ENCODE measurements at regions not wholly inside any gene's neighbourhood (a gene's known extent, or its start where the extent isn't known, plus 50 kb on each side); places are given as distances from the start of the nearest gene placed in this dataset.

DNA sequence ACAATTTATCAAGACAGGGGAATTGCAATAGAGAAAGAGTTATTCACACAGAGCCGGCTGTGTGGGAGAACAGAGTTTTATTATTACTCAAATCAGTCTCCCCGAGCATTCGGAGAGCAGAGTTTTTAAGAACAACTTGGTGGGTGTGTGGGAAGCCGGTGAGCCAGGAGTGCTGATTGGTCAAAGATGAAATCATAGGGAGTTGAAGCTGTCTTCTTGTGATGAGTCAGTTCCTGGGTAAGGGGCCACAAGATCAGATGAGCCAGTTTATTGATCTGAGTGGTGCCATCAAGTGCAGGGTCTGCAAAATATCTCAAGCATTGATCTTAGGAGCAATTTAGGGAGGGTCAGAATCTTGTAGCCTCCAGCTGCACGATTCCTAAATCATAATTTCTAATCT, 50.0 kb upstream of the ECI2 start (continued):
- TF ChIP-seq, protein P1, sequence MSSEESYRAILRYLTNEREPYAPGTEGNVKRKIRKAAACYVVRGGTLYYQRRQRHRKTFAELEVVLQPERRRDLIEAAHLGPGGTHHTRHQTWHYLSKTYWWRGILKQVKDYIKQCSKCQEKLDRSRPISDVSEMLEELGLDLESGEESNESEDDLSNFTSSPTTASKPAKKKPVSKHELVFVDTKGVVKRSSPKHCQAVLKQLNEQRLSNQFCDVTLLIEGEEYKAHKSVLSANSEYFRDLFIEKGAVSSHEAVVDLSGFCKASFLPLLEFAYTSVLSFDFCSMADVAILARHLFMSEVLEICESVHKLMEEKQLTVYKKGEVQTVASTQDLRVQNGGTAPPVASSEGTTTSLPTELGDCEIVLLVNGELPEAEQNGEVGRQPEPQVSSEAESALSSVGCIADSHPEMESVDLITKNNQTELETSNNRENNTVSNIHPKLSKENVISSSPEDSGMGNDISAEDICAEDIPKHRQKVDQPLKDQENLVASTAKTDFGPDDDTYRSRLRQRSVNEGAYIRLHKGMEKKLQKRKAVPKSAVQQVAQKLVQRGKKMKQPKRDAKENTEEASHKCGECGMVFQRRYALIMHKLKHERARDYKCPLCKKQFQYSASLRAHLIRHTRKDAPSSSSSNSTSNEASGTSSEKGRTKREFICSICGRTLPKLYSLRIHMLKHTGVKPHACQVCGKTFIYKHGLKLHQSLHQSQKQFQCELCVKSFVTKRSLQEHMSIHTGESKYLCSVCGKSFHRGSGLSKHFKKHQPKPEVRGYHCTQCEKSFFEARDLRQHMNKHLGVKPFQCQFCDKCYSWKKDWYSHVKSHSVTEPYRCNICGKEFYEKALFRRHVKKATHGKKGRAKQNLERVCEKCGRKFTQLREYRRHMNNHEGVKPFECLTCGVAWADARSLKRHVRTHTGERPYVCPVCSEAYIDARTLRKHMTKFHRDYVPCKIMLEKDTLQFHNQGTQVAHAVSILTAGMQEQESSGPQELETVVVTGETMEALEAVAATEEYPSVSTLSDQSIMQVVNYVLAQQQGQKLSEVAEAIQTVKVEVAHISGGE (CRISPR knock-in tag; IDR thresholded peaks at IDR 0.05), result no peak
- no peak for TF ChIP-seq MYBL2 (IDR thresholded peaks at IDR 0.05; ENCODE audit: low read depth)
- no peak for TF ChIP-seq MYBL2 (CRISPR knock-in tag; IDR thresholded peaks at IDR 0.05; ENCODE audit: borderline replicate concordance)
- TF ChIP-seq TRIM28 (IDR thresholded peaks at IDR 0.05), result no peak
- TF ChIP-seq ZNF197 (CRISPR knock-in tag; IDR thresholded peaks at IDR 0.05; ENCODE audit: low read depth), result no peak
- no peak for TF ChIP-seq RBFOX2 (IDR thresholded peaks at IDR 0.05; ENCODE audit: low read depth, low read length)
- no peak for TF ChIP-seq ZSCAN29 (IDR thresholded peaks at IDR 0.05)
- TF ChIP-seq RB1 (IDR thresholded peaks at IDR 0.05; ENCODE audit: low read depth), result no peak
- no peak for TF ChIP-seq ZNF75A (CRISPR knock-in tag; IDR thresholded peaks at IDR 0.05)
- TF ChIP-seq, protein P2, sequence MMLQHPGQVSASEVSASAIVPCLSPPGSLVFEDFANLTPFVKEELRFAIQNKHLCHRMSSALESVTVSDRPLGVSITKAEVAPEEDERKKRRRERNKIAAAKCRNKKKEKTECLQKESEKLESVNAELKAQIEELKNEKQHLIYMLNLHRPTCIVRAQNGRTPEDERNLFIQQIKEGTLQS (IDR thresholded peaks at IDR 0.05), result peak; percentile 33; the same call in 1 of the 2 replicates
- TF ChIP-seq, protein P2 (CRISPR knock-in tag; conservative IDR thresholded peaks at IDR 0.05), result no peak
- TF ChIP-seq, protein P3, sequence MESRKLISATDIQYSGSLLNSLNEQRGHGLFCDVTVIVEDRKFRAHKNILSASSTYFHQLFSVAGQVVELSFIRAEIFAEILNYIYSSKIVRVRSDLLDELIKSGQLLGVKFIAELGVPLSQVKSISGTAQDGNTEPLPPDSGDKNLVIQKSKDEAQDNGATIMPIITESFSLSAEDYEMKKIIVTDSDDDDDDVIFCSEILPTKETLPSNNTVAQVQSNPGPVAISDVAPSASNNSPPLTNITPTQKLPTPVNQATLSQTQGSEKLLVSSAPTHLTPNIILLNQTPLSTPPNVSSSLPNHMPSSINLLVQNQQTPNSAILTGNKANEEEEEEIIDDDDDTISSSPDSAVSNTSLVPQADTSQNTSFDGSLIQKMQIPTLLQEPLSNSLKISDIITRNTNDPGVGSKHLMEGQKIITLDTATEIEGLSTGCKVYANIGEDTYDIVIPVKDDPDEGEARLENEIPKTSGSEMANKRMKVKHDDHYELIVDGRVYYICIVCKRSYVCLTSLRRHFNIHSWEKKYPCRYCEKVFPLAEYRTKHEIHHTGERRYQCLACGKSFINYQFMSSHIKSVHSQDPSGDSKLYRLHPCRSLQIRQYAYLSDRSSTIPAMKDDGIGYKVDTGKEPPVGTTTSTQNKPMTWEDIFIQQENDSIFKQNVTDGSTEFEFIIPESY (CRISPR knock-in tag; IDR thresholded peaks at IDR 0.05), result no peak
- TF ChIP-seq, protein P4, sequence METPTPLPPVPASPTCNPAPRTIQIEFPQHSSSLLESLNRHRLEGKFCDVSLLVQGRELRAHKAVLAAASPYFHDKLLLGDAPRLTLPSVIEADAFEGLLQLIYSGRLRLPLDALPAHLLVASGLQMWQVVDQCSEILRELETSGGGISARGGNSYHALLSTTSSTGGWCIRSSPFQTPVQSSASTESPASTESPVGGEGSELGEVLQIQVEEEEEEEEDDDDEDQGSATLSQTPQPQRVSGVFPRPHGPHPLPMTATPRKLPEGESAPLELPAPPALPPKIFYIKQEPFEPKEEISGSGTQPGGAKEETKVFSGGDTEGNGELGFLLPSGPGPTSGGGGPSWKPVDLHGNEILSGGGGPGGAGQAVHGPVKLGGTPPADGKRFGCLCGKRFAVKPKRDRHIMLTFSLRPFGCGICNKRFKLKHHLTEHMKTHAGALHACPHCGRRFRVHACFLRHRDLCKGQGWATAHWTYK (CRISPR knock-in tag; IDR thresholded peaks at IDR 0.05), result no peak
- TF ChIP-seq SMARCA4 (IDR thresholded peaks at IDR 0.05), result peak; percentile 53; the same call in 1 of the 2 replicates
- no peak for TF ChIP-seq MTA1 (IDR thresholded peaks at IDR 0.05; ENCODE audit: borderline replicate concordance)
- no peak for TF ChIP-seq KHSRP (IDR thresholded peaks at IDR 0.05)
- no peak for TF ChIP-seq TAF1 (IDR thresholded peaks at IDR 0.05; ENCODE audit: control insufficient read depth, extremely low read depth, insufficient read depth, low read length, severe bottlenecking)

All from K562 (cell line).